Peyer's patch (tissue), 4 donors: ENCODE measurements at regions not wholly inside any gene's neighbourhood (a gene's known extent, or its start where the extent isn't known, plus 50 kb on each side); places are given as distances from the start of the nearest gene placed in this dataset.

Experiments
- POLR2A ChIP-seq, 2 donors: fragments of 450-650 bp; IDR thresholded peaks; one replicate each; pipeline ENCODE4 v1.5.1; 2017; ENCODE audit warnings: antibody characterized with exemption in 2 of 2, mild to moderate bottlenecking in 2 of 2, moderate library complexity in 2 of 2
- TF ChIP-seq, protein P1 (sequence below), 6 experiments: fragments of 450-650 bp in 4 of 6; fragments of 200-600 bp in 2 of 6; sonication (generic) in 1 of 6; IDR thresholded peaks; one replicate each; pipeline ENCODE4 v1.5.1; 2017 to 2019; ENCODE audit warnings: antibody characterized with exemption in 6 of 6, mild to moderate bottlenecking in 3 of 6, moderate library complexity in 1 of 6

DNA sequence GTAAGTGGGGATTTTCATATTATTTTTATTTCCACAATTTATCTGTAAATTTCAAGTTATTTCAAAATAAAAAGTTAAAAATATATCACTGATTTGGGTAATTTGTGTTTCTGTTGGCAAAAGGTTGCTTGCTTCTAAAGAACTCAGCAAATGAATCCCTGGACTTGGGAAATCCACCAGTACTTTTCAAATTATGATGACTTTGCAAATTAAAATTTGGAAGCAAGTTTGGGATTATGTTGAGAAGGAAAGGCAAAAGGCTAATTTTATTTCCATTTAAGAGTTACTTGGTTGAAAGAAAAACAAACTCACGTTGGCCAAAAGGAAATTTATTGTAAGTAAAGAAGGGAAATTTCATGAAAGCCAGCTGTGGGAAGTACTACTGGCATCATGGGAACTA is 220.3 kb downstream of the MAP2K6 start:
- no peak for TF ChIP-seq POLR2A (IDR thresholded peaks at IDR 0.05)
- TF ChIP-seq, protein P1, sequence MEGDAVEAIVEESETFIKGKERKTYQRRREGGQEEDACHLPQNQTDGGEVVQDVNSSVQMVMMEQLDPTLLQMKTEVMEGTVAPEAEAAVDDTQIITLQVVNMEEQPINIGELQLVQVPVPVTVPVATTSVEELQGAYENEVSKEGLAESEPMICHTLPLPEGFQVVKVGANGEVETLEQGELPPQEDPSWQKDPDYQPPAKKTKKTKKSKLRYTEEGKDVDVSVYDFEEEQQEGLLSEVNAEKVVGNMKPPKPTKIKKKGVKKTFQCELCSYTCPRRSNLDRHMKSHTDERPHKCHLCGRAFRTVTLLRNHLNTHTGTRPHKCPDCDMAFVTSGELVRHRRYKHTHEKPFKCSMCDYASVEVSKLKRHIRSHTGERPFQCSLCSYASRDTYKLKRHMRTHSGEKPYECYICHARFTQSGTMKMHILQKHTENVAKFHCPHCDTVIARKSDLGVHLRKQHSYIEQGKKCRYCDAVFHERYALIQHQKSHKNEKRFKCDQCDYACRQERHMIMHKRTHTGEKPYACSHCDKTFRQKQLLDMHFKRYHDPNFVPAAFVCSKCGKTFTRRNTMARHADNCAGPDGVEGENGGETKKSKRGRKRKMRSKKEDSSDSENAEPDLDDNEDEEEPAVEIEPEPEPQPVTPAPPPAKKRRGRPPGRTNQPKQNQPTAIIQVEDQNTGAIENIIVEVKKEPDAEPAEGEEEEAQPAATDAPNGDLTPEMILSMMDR (IDR thresholded peaks at IDR 0.05), result no peak
